Parathyroid adenoma (tissue), 2 donors: ENCODE measurements at regions not wholly inside any gene's neighbourhood (a gene's known extent, or its start where the extent isn't known, plus 50 kb on each side); places are given as distances from the start of the nearest gene placed in this dataset.

Experiments
- H2AFZ ChIP-seq: fragments of 300-600 bp; sonication (generic); one replicate; pipeline ENCODE4 v1.7.0; 2017; ENCODE audit warnings: antibody characterized with exemption, mild to moderate bottlenecking
- H3K27ac ChIP-seq: fragments of 300-600 bp; sonication (generic); one replicate; pipeline ENCODE4 v1.7.0; 2017
- H3K27me3 ChIP-seq: fragments of 300-600 bp; sonication (generic); one replicate; pipeline ENCODE4 v1.7.0; 2017; ENCODE audit warnings: low read length; ENCODE audit not compliant: control insufficient read depth, insufficient read depth
- H3K36me3 ChIP-seq: fragments of 300-600 bp; sonication (generic); one replicate; pipeline ENCODE4 v1.7.0; 2017; ENCODE audit warnings: low read length; ENCODE audit not compliant: control insufficient read depth, insufficient read depth
- H3K4me1 ChIP-seq: fragments of 300-600 bp; sonication (generic); one replicate; pipeline ENCODE4 v1.7.0; 2017; ENCODE audit warnings: control low read depth
- H3K4me2 ChIP-seq: fragments of 300-600 bp; sonication (generic); one replicate; pipeline ENCODE4 v1.7.0; 2017; ENCODE audit warnings: low read length
- H3K4me3 ChIP-seq: fragments of 300-600 bp; sonication (generic); one replicate; pipeline ENCODE4 v1.7.0; 2017; ENCODE audit warnings: low read depth, low read length
- H3K79me2 ChIP-seq: fragments of 300-600 bp; sonication (generic); one replicate; pipeline ENCODE4 v1.7.0; 2017; ENCODE audit warnings: control low read depth
- H3K9ac ChIP-seq: fragments of 300-600 bp; sonication (generic); one replicate; pipeline ENCODE4 v1.7.0; 2017; ENCODE audit warnings: mild to moderate bottlenecking
- H3K9me3 ChIP-seq: fragments of 300-600 bp; sonication (generic); one replicate; pipeline ENCODE4 v1.7.0; 2017; ENCODE audit warnings: low read length; ENCODE audit not compliant: control insufficient read depth
- TF ChIP-seq, protein P1 (sequence below): fragments of 300-600 bp; sonication (generic); IDR thresholded peaks from one replicate; pipeline ENCODE4 v1.7.0; 2017; ENCODE audit warnings: antibody characterized with exemption, mild to moderate bottlenecking
- donor health status: primary hyperparathyroidism.

DNA sequence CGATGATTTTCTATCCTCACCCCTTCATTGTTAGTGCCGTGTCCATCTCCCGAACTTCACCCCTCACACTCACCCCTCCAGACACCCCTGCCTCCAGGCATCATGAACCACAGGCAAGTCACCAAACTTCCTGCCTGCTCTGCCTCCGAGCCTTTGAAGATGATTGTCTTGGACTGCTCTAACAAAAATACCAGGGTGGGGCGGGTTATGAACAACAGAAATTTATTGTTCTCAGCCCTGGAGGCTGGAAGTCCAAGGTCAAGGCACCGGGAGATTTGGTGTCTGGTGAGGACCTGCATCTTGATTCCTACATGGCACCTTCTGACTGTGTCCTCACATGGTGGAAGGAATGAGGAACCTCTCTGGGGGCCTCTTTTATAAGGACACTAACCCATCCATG, 1508.3 kb downstream of the TBC1D22A start:
- Histone ChIP-seq H3K27ac (no peak overlapping the region), H2AFZ (no peak overlapping the region), H3K79me2 (no peaks in the 10 kb centered on the region), H3K4me2 (no peak overlapping the region), H3K36me3 (no peaks in the 10 kb centered on the region), H3K9me3 (no peaks in the 10 kb centered on the region), H3K4me3 (no peak overlapping the region), H3K4me1 (no peaks in the 10 kb centered on the region), H3K27me3 (peaks cover 2% of the 10 kb centered on the region), H3K9ac (no peak overlapping the region)
- TF ChIP-seq, protein P1, sequence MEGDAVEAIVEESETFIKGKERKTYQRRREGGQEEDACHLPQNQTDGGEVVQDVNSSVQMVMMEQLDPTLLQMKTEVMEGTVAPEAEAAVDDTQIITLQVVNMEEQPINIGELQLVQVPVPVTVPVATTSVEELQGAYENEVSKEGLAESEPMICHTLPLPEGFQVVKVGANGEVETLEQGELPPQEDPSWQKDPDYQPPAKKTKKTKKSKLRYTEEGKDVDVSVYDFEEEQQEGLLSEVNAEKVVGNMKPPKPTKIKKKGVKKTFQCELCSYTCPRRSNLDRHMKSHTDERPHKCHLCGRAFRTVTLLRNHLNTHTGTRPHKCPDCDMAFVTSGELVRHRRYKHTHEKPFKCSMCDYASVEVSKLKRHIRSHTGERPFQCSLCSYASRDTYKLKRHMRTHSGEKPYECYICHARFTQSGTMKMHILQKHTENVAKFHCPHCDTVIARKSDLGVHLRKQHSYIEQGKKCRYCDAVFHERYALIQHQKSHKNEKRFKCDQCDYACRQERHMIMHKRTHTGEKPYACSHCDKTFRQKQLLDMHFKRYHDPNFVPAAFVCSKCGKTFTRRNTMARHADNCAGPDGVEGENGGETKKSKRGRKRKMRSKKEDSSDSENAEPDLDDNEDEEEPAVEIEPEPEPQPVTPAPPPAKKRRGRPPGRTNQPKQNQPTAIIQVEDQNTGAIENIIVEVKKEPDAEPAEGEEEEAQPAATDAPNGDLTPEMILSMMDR = no peak

- Histone ChIP-seq H3K4me2 (no peak overlapping the region), H3K36me3 (no peaks in the 10 kb centered on the region), H3K27me3 (peaks cover 2% of the 10 kb centered on the region), H3K9me3 (no peaks in the 10 kb centered on the region), H2AFZ (no peak overlapping the region), H3K27ac (no peak overlapping the region), H3K4me3 (no peak overlapping the region), H3K79me2 (no peaks in the 10 kb centered on the region), H3K9ac (no peak overlapping the region), H3K4me1 (no peaks in the 10 kb centered on the region)
- TF ChIP-seq, protein P1 = no peak
Measured at GRCh38 chr22:48268771-48269552, 1506.5 kb downstream of the TBC1D22A start.

DNA sequence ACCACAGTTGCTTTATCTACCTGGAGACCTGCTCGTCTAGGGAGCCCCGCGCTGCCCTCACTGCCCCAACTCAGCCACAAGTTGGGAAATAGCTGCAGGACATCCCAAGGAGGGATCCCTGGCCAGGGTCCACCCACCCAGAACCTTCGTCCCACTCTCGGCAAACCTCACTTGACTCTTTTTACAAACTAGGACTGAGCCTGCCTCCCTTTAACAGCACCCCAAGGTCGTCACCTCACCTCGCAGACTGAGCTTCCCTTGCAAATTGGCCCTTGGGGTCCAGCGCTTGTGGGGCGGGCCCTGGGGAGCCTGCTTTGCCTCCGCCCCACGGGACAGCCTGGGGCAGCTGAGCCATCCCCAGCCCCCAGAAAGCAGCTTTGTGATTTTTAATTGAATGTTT, 1505.8 kb downstream of the TBC1D22A start:
- peaks cover 2% of the 10 kb centered on the region for H3K27me3 ChIP-seq
- TF ChIP-seq, protein P1 = no peak

DNA sequence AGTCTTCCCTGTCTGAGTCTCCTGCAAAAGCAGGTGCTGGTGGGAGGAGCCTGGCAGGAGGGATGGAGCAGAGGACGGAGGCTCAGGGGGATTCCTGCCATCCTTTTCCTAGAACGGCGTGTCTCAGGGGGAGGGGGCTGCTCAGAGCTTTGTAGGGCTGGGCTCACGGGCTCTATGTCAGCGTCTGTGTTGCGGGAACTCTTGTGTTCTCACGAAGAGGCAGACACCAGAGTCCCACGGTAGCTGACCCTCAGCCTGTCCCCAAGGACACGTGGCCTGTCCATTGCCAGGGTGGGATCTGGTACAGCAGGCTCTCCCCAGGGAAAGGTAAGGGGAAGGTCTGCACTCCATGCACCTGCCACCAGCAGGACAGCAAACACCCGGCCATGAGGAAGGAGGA, 1505.2 kb downstream of the TBC1D22A start:
- Histone ChIP-seq H3K79me2 (no peaks in the 10 kb centered on the region), H3K27me3 (peaks cover 2% of the 10 kb centered on the region), H3K4me3 (no peak overlapping the region), H3K9me3 (no peaks in the 10 kb centered on the region), H2AFZ (no peak overlapping the region), H3K4me2 (no peak overlapping the region), H3K4me1 (no peaks in the 10 kb centered on the region), H3K27ac (no peak overlapping the region), H3K36me3 (no peaks in the 10 kb centered on the region), H3K9ac (no peak overlapping the region)
- TF ChIP-seq, protein P1 = no peak

More for the DNA sequence above, 1505.8 kb downstream of the TBC1D22A start:
- Histone ChIP-seq H3K9me3 (no peaks in the 10 kb centered on the region), H3K9ac (no peak overlapping the region), H3K4me3 (no peak overlapping the region), H2AFZ (no peak overlapping the region), H3K4me1 (no peaks in the 10 kb centered on the region), H3K27ac (no peak overlapping the region), H3K36me3 (no peaks in the 10 kb centered on the region), H3K4me2 (no peak overlapping the region), H3K79me2 (no peaks in the 10 kb centered on the region)
